ENCODE measurements at regions not wholly inside any gene's neighbourhood (a gene's known extent, or its start where the extent isn't known, plus 50 kb on each side); places are given as distances from the start of the nearest gene placed in this dataset.

DNA sequence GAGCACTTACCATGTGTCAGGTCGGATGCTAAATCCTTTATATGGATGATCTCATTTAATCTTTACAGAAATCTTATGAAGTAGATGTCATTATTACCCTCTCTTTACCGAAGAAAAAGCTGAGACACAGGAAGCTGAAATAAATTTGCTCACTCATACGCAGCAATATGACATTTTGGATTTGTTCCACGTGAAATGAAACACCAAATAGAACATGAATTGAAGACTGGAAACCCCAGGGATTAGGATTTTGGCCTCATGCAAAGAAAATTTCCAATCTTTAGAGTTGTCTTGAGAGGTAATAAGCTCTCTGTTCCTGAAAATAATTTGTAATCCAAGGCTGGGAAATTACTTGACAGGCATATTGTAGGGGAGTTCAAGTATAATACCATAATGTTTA, 354.4 kb upstream of the CLNK start:
- no peaks in the 10 kb centered on the region for H3K4me1 Mint-ChIP-seq (ENCODE audit: low read depth)
- H3K27me3 Mint-ChIP-seq (ENCODE audit: low read depth): peaks cover 3% of the 10 kb centered on the region
- H3K4me3 Mint-ChIP-seq (ENCODE audit: unreplicated experiment): no peak overlapping the region
- H3K9me3 Mint-ChIP-seq (ENCODE audit: low read depth): no peaks in the 10 kb centered on the region
- DNase-seq (ENCODE audit: low spot score): no peak
- no peaks in the 10 kb centered on the region for H3K36me3 Mint-ChIP-seq (ENCODE audit: low read depth)
- no peak for TF ChIP-seq CTCF (IDR thresholded peaks at IDR 0.05)
- H3K27ac Mint-ChIP-seq (ENCODE audit: unreplicated experiment): no peak overlapping the region

DNA sequence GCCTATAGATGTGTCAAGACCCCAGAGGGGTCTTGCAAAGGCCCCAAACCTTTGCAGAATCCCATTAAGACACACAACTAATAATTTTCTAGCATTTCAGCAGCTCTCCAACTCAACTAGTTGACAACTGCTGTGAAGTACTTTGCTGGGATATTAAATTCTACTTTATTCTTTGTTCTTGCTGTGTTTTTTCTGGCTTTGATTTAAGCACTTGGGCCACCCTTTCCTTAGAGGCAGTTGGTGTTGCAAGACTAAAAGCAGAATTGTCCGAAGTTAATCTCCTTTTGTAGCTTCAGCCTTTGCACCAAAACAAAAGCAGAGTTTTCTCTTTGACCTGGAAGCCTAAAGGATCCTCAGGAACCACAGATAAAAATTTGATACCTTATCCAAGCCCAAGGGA, 353.1 kb upstream of the CLNK start:
- Mint-ChIP-seq H3K4me1 (ENCODE audit: low read depth) (no peaks in the 10 kb centered on the region), H3K36me3 (ENCODE audit: low read depth) (no peaks in the 10 kb centered on the region), H3K27me3 (ENCODE audit: low read depth) (no peaks in the 10 kb centered on the region), H3K4me3 (ENCODE audit: unreplicated experiment) (no peak overlapping the region), H3K9me3 (ENCODE audit: low read depth) (no peaks in the 10 kb centered on the region), H3K27ac (ENCODE audit: unreplicated experiment) (no peak overlapping the region)
- no peak for TF ChIP-seq CTCF (IDR thresholded peaks at IDR 0.05)
- no peak for DNase-seq (ENCODE audit: low spot score)

DNA sequence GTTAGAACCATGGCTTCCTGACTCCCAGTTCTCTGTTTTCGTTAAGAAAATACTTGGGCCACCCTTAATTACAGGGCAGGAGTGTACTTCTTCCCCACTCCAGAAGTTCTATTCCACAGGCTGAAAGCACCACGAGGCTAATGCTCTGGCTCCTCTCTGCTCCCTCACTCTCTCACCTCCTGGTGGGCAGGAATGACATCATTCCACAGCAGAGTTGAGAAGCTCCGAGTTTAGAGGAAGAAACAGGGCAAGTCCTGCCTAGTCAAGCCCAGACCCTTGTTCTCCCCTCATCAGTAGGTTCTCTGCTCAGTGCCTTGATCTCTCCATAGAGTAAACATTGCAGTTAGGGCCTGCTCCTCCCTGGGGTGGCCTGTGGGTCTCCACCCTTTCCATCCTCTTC, 343.8 kb upstream of the CLNK start:
- H3K36me3 Mint-ChIP-seq (ENCODE audit: low read depth): no peaks in the 10 kb centered on the region
- TF ChIP-seq CTCF (IDR thresholded peaks at IDR 0.05): no peak
- no peak for DNase-seq (ENCODE audit: low spot score)
- H3K4me1 Mint-ChIP-seq (ENCODE audit: low read depth): no peaks in the 10 kb centered on the region
- H3K9me3 Mint-ChIP-seq (ENCODE audit: low read depth): peaks cover 3% of the 10 kb centered on the region
- H3K4me3 Mint-ChIP-seq (ENCODE audit: unreplicated experiment): no peak overlapping the region
- peaks cover 3% of the 10 kb centered on the region for H3K27me3 Mint-ChIP-seq (ENCODE audit: low read depth)
- no peak overlapping the region for H3K27ac Mint-ChIP-seq (ENCODE audit: unreplicated experiment)

DNA sequence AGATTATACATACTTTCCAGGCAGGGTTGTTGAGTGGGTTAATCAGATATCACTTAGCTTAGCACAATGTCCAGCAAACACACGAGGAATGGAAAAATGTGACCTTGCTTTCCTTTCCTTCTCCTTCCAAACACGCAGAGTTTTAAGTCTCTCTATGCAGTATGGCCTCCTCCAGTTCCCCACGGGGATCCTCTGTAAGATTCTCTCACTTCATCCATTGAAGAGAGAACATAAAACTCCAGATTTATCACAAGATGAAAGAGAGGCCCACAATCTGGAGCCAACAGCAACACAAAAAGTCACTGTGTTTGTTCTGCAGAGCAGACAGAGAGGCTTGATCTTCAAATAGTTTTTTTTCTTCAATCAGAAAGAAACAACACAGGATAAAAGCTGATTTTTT, 336.8 kb upstream of the CLNK start:
- Mint-ChIP-seq H3K4me1 (ENCODE audit: low read depth) (peaks cover 4% of the 10 kb centered on the region), H3K36me3 (ENCODE audit: low read depth) (no peaks in the 10 kb centered on the region), H3K27me3 (ENCODE audit: low read depth) (peaks cover 4% of the 10 kb centered on the region), H3K27ac (ENCODE audit: unreplicated experiment) (no peak overlapping the region), H3K4me3 (ENCODE audit: unreplicated experiment) (no peak overlapping the region), H3K9me3 (ENCODE audit: low read depth) (no peaks in the 10 kb centered on the region)
- no peak for DNase-seq (ENCODE audit: low spot score)
- TF ChIP-seq CTCF (IDR thresholded peaks at IDR 0.05): no peak

DNA sequence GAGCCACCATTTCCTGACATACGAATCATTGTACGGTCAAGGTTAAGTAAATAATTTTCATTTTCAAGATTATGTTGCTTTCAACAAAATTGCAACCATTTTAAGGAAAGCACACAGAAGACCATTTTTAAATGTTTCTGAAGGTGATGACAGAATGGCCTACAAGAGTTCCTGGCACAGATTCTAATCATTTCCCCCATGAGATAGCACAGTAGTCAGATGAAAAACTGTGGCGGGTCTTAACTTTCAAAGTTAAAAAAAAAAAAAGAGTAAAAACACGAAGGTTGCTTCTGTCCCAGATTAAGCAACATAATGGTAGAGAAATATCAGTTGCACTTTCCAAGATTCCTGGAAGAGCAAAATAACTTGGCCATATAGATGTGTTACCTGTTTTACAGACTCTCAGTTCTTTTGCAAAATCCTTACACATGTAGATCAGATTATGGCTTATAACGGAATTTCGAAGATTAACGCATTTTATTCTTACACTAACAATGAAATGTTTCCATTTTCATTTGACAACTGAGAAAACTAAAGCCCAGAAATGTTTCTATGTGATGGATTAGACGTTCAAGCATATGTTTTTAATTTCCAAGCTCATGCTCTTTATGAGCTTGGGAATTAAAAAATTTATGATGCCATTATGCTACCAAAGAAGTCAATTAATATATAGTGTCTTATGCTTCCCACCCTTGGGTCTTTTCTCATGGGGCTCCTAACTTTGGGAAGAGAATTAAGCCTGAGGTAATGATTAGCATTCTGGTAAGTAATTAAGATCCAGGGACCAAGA, 335.1 kb upstream of the CLNK start:
- Mint-ChIP-seq H3K4me3 (ENCODE audit: unreplicated experiment) (no peak overlapping the region), H3K27me3 (ENCODE audit: low read depth) (peaks cover 4% of the 10 kb centered on the region), H3K9me3 (ENCODE audit: low read depth) (no peaks in the 10 kb centered on the region), H3K4me1 (ENCODE audit: low read depth) (peaks cover 4% of the 10 kb centered on the region), H3K27ac (ENCODE audit: unreplicated experiment) (no peak overlapping the region), H3K36me3 (ENCODE audit: low read depth) (no peaks in the 10 kb centered on the region)
- no peak for TF ChIP-seq CTCF (IDR thresholded peaks at IDR 0.05)
- no peak for DNase-seq (ENCODE audit: low spot score)

All from chondrocyte (in vitro differentiated cells).